Upper lobe of right lung (tissue), 1 donor: ENCODE measurements at regions not wholly inside any gene's neighbourhood (a gene's known extent, or its start where the extent isn't known, plus 50 kb on each side); places are given as distances from the start of the nearest gene placed in this dataset.

ENCODE experiments used
- ATAC-seq: fragments of 200-7000 bp; cut with Tn5 transposase; one replicate; pipeline ENCODE4 v1.9.1; 2020; ENCODE audit warnings: mild to moderate bottlenecking, moderate library complexity
- DNase-seq: peaks from one replicate; pipeline ENCODE4 v3.0.0-alpha.2; 2020
- H3K27ac ChIP-seq: fragments of 200-600 bp; one replicate; pipeline ENCODE4 v1.8.0; 2022
- H3K27me3 ChIP-seq: fragments of 200-600 bp; one replicate; pipeline ENCODE4 v1.8.0; 2022; ENCODE audit warnings: mild to moderate bottlenecking
- H3K36me3 ChIP-seq: fragments of 200-600 bp; one replicate; pipeline ENCODE4 v1.8.0; 2022
- H3K4me1 ChIP-seq: fragments of 200-600 bp; one replicate; pipeline ENCODE4 v1.8.0; 2022
- H3K4me3 ChIP-seq: fragments of 200-600 bp; one replicate; pipeline ENCODE4 v1.8.0; 2022; ENCODE audit warnings: mild to moderate bottlenecking
- H3K9me3 ChIP-seq: fragments of 200-600 bp; one replicate; pipeline ENCODE4 v1.8.0; 2022
- intact Hi-C: fragments of 100-400 bp; cut with DNase I; formaldehyde crosslinking; loops from one replicate; pipeline ENCODE4 v1.11.0; 2022
- TF ChIP-seq, protein P1 (sequence below): fragments of 200-600 bp; IDR thresholded peaks from one replicate; pipeline ENCODE4 v1.8.0; 2022; ENCODE audit warnings: antibody characterized with exemption
- donor health status: DM: no; HTN: yes; CAD: no; lungs with severe emphysema.

GRCh38 chr2:107290041-107290440 is 404.1 kb upstream of the ST6GAL2 start:
- TF ChIP-seq, protein P1, sequence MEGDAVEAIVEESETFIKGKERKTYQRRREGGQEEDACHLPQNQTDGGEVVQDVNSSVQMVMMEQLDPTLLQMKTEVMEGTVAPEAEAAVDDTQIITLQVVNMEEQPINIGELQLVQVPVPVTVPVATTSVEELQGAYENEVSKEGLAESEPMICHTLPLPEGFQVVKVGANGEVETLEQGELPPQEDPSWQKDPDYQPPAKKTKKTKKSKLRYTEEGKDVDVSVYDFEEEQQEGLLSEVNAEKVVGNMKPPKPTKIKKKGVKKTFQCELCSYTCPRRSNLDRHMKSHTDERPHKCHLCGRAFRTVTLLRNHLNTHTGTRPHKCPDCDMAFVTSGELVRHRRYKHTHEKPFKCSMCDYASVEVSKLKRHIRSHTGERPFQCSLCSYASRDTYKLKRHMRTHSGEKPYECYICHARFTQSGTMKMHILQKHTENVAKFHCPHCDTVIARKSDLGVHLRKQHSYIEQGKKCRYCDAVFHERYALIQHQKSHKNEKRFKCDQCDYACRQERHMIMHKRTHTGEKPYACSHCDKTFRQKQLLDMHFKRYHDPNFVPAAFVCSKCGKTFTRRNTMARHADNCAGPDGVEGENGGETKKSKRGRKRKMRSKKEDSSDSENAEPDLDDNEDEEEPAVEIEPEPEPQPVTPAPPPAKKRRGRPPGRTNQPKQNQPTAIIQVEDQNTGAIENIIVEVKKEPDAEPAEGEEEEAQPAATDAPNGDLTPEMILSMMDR, result no peak
- no peak overlapping the region for H3K27ac ChIP-seq
- H3K4me3 ChIP-seq, result no peak overlapping the region
- no peaks in the 10 kb centered on the region for H3K27me3 ChIP-seq
- DNase-seq (no peak), ATAC-seq (no peak)
- intact Hi-C loops, result no loop called here
- H3K36me3 ChIP-seq, result no peaks in the 10 kb centered on the region
- H3K4me1 ChIP-seq, result no peaks in the 10 kb centered on the region
- no peaks in the 10 kb centered on the region for H3K9me3 ChIP-seq

DNA sequence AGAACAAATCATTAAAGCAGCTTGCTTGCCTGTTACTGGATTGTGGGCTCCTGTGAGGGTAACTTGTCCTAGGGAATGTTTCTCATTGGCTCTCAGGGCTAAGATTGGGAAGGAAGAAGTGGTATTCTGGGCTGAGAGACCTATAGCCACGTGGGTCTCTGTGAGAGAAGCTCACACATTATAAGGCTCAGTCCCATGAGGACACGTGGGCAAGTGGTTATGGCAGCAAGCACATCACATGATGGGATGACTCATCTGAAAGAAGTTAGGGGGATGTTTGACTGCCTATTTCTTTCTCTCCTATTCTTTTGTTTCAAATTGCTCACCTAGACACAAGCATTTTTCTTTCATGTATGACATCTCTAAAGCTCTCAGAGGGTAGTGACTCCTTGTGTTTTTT is 418.0 kb upstream of the ST6GAL2 start:
- ATAC-seq (no peak), DNase-seq (no peak)
- Histone ChIP-seq H3K4me3 (no peak overlapping the region), H3K27me3 (no peaks in the 10 kb centered on the region), H3K9me3 (peaks cover 4% of the 10 kb centered on the region), H3K27ac (no peak overlapping the region), H3K4me1 (no peaks in the 10 kb centered on the region), H3K36me3 (no peaks in the 10 kb centered on the region)
- intact Hi-C loops, result no loop called here
- TF ChIP-seq, protein P1, result no peak

GRCh38 chr2:107305966-107306365 is 420.0 kb upstream of the ST6GAL2 start:
- no peak overlapping the region for H3K27ac ChIP-seq
- H3K4me3 ChIP-seq, result no peak overlapping the region
- TF ChIP-seq, protein P1, result no peak
- no peaks in the 10 kb centered on the region for H3K4me1 ChIP-seq
- no peaks in the 10 kb centered on the region for H3K36me3 ChIP-seq
- H3K9me3 ChIP-seq, result no peaks in the 10 kb centered on the region
- no peak for ATAC-seq
- DNase-seq, result no peak
- intact Hi-C loops, result no loop called here
- H3K27me3 ChIP-seq, result no peaks in the 10 kb centered on the region

- no peak for DNase-seq
- Histone ChIP-seq H3K4me1 (no peaks in the 10 kb centered on the region), H3K36me3 (no peaks in the 10 kb centered on the region), H3K9me3 (no peaks in the 10 kb centered on the region), H3K4me3 (no peak overlapping the region), H3K27me3 (no peaks in the 10 kb centered on the region), H3K27ac (no peak overlapping the region)
- intact Hi-C loops, result no loop called here
- TF ChIP-seq, protein P1, result no peak
- no peak for ATAC-seq
These were observed 420.9 kb upstream of the ST6GAL2 start for GRCh38 chr2:107306881-107307280.

DNA sequence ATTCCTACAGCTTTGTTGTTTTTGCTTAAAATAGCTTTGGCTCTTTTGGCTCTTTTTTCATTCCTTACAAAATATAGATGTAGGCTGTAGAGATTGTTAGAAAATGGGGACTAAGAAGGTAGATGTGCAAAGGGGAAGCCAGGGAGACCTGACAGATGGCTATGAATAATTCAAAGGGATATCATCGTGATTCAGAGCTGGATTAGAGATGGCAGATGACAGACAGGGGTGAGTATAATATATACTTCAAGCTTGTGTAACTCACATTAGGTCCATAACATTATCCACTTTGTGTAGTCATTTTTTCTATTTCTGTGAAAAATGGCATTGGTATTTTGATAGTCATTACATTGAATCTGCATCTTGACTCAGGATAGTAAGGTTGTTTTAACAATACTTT is 422.9 kb upstream of the ST6GAL2 start:
- H3K27me3 ChIP-seq, result no peaks in the 10 kb centered on the region
- no peaks in the 10 kb centered on the region for H3K4me1 ChIP-seq
- intact Hi-C loops, result no loop called here
- H3K4me3 ChIP-seq, result no peak overlapping the region
- ATAC-seq (no peak), DNase-seq (no peak)
- TF ChIP-seq, protein P1, result no peak
- no peaks in the 10 kb centered on the region for H3K9me3 ChIP-seq
- H3K36me3 ChIP-seq, result no peaks in the 10 kb centered on the region
- H3K27ac ChIP-seq, result no peak overlapping the region

DNA sequence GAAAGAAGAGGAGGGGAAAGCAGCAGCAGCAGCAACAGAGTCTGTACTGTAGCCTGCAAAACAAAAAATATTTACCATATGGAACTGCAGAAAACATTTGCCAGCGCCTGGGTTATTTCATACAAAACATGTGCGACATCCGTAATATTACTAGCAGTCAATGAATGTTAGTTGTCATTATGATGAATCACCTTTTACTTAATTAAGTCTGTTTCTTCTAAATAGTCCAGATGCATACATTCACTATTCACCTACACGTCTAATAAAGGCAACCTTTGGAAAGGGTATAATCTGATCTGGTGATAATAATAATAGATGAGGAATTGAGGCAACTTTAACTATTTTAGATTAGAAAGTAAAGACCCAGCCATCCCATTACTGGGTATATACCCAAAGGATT is 426.3 kb upstream of the ST6GAL2 start:
- DNase-seq (no peak), ATAC-seq (no peak)
- intact Hi-C loops, result no loop called here
- Histone ChIP-seq H3K4me3 (no peak overlapping the region), H3K9me3 (no peaks in the 10 kb centered on the region), H3K36me3 (no peaks in the 10 kb centered on the region), H3K27me3 (no peaks in the 10 kb centered on the region), H3K4me1 (no peaks in the 10 kb centered on the region), H3K27ac (no peak overlapping the region)
- TF ChIP-seq, protein P1, result no peak
